Islet of Langerhans (tissue), 1 donor: ENCODE measurements at regions not wholly inside any gene's neighbourhood (a gene's known extent, or its start where the extent isn't known, plus 50 kb on each side); places are given as distances from the start of the nearest gene placed in this dataset.

Experiments used
- FAIRE-seq: peaks from one replicate; lab custom pipeline; 2011; peaks lifted over from hg19 to GRCh38; lab: Jason Lieb, UNC

DNA sequence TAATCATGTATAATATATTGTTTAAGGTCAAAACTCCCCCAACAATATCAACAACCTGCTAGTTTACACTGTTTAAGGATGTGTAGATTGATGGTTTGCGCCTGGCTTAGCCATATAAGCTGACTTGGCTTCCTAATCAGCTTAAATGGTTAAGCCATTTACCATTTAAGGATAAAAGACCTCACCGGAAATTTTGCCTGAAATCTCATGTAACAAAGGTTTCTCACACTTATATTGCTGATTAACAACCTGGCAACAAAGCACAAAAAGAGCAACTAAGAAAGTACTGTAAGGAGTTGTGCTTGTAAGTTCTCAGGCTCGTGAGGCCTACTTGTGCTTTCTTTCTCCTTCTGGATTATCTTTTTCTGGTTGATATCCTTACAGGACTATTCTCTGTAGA is 485.2 kb downstream of the GABRG1 start:
- no peak for FAIRE-seq

- FAIRE-seq = no peak
These were observed 487.7 kb downstream of the GABRG1 start for GRCh38 chr4:45636175-45636574.

- FAIRE-seq = no peak
These were observed 494.1 kb downstream of the GABRG1 start for GRCh38 chr4:45629717-45630116.

DNA sequence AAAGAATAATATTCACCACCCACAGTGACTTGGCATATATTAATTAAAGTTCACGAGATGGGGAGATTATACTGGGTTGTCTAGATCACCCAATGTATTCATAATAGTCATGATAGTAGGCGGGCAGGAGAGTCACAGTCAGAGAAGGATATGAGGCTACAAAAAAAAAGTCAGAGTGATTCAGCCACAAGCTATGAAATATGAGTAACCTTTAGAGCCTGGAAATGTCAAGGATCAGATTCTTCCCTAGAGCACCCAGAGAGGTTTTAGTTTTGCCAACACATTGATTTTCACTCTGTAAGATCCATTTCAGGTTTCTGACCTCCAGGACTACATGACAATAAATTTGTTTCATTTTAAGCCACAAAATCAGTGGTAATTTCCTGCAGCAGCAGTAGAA is 501.9 kb downstream of the GABRG1 start:
- no peak for FAIRE-seq

DNA sequence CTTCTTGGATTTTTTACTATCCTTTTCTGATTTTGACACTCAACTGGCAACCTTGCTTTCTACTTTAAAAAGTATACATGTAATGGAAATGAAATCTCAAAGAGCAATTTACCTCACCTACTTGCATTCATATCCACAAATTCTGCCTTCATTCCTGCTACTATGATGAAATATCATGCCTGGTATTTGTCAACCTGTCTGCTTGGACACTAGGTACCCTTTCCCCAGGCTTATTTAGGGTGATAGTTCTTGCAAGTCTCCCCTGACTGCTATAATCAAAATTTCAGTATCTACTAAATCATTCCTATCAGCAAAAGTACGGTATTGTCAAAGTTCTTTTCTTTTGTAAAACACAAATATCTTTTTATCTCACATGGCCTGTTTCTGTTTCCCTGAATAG is 503.0 kb downstream of the GABRG1 start:
- no peak for FAIRE-seq

DNA sequence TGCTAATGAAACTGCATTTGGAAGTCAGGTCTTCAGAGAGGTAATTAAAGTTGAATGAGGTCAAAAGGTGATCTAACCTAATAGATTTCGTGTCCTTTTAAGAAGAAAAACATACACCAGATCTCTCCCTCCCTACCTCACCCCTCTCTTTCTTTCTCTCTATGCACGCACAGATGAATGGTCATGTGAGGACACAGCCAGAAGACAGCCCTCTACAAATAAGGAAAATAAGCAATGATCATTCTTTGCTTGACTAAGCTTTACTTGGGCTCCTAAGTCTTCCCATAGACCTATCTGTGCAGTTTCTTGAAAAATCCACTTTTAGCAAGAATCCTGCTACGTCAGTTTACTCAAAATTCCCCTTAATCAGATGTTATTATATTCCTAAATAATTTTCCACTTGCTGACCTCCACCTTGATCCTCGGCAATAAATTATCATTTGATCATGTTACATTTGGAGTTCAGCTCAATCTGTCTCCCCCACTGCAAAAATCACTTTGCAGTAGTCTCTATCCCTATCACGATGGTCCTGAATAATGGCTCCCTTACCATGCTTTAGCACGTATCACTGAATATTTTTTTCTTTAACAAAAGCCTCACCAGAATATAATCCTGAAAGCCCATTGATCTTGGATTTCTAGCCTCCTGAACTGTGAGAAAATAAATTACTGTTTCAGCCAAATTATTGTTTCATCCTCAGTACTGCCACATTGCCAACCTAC is 527.3 kb downstream of the GABRG1 start:
- FAIRE-seq = no peak

- FAIRE-seq = no peak
These were observed 543.5 kb downstream of the GABRG1 start for GRCh38 chr4:45580334-45580733.

DNA sequence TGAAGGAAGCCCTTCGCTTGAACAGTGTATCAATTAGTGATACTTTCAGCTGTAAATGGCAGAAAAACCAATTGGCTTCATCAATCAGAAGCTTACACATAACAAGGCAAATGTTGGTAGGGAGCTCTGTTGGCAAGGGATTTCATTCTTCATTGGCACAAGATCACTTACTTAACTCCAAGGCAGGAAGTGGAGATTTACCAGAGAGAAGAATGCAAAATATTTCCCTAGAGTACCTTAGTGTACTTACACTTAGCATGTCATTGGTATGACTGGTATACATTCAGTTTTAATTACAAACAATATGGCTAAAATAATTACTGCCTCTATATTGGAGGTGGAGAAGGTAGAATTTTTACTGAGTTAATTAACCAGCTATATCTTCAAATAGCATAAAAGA is 545.0 kb downstream of the GABRG1 start:
- FAIRE-seq = no peak

GRCh38 chr4:45576275-45576674 is 547.6 kb downstream of the GABRG1 start:
- FAIRE-seq = no peak

DNA sequence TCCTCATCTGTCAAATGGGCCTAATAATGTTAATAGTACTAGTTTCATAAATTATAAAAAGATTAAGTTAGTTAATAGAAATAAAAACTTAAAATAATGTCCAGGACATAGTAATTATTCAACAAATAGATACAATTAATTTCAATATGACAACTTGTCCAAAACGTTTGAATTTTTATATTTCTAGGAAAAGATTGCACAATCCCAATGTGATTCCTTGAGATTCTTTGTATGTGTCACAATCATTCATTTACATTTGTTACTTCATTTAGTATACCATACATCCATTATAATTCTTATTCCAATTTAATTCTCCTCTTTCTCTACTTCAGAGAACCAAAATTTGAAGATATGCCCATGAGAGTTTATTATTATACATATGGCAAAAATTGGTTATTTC is 554.2 kb downstream of the GABRG1 start:
- FAIRE-seq = no peak

DNA sequence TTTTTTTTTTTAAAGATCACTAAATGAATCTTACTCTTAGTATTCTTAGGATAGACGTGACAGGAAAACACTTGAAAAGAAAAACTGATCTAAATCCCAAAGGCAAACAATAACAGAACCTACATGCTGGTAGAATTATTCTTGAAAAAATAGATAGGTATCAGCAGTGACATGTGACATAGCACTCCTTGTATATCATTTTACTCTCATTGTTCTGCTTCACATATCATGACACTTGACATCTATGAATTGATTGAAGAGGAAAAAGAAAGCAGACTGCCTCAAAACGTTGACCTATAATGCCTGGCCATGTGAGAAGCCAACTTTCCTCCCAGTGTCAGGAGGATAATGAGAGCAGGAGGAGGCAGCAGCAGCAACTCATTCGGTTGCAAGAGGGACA is 555.2 kb downstream of the GABRG1 start:
- FAIRE-seq = no peak

- no peak for FAIRE-seq
These were observed 556.8 kb downstream of the GABRG1 start for GRCh38 chr4:45566896-45567603.

GRCh38 chr4:45554423-45554822 is 569.4 kb downstream of the GABRG1 start:
- no peak for FAIRE-seq

DNA sequence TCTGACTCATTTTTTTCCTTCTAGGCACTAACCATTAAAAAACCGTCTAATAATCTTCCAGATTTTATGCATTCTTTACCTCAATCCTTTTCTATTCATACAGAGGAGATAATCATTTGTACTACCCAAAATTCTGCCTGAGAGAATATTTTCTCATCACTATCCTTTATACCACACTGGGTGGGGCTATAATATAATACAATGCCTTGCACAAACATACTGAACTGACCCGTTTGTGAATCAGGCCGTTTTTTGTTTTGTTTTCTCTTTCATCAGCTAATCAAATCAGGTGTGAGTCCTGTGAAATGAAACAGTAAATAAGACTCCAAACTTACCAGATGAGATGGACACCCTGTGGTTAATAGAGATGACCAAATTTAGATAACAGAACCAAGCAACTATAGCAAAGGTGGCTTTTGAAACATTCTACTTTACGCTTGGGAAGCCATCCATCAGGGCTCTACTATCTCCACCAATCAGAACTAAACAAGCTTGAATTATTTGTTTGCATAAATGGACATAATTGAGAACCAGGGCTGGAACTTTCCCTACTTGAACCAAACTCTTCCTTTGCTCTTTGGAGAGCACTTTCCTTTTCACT is 573.0 kb downstream of the GABRG1 start:
- no peak for FAIRE-seq

DNA sequence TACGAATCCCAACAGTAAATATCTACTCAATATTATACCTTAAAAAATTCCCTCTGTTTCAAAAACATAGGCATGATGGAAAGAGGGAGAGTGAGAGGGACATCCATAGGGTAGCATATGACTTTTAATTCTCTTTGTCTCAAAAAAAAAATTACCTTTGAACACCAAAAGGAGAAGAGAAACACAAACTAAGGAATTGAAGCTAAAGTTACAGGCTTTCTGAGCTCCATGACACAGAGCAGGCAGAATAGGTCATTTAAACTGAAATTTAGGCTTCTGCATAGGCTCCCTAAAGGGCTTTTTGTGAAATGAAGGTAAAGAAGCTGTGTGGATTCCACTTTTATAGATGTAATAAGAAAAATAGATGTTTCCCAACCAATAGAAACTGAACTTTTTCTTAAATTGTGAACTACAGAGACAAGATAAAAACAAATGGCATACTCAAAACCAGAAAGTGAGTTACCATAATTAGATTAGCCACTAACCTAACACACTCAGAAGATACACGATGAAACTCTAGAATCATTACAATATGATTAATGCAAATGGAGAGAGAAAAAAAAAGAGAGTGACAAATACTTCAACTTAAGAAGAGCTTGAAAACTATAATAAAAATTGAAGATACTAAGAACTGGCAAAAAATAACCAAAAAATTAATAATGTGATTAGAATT is 584.6 kb downstream of the GABRG1 start:
- no peak for FAIRE-seq

DNA sequence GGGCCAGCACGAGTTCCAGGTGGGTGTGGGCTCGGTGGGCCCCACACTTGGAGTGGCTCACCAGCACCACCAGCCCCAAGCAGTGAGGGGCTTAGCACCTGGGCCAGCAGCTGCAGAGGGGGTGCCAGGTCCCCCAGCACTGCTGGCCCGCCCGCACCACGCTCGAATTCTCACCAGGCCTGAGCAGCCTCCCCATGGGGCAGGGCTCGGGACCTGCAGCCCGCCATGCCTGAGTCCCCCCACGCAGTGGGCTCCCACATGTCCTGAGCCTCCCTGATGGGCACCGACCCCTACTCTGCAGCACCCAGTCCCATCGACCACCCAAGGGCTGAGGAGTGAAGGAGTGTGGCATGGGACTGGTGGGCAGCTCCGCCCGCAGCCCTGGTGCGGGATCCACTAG is 593.4 kb downstream of the GABRG1 start:
- FAIRE-seq = no peak

GRCh38 chr4:45527160-45527559 is 596.7 kb downstream of the GABRG1 start:
- no peak for FAIRE-seq

DNA sequence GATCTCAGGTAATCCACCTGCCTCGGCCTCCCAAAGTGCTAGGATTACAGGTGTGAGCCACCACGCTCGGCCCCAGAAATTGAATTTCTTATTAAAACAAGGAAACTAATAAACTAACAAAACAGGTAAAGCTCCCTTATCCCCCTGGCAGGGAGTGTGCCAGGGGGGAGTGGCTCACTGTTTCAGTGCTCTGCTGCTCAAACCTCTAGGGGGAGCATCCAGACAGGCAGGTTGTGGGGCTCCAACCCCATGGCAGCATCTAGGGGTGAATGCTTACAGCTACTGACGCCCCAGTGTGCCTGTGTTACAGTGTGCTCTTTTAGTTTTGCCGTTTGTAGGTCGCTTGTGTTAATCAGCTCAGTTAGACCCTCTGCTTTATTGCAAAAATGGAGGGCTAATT is 605.0 kb downstream of the GABRG1 start:
- no peak for FAIRE-seq

GRCh38 chr4:45502471-45502870 is 621.4 kb downstream of the GABRG1 start:
- no peak for FAIRE-seq

DNA sequence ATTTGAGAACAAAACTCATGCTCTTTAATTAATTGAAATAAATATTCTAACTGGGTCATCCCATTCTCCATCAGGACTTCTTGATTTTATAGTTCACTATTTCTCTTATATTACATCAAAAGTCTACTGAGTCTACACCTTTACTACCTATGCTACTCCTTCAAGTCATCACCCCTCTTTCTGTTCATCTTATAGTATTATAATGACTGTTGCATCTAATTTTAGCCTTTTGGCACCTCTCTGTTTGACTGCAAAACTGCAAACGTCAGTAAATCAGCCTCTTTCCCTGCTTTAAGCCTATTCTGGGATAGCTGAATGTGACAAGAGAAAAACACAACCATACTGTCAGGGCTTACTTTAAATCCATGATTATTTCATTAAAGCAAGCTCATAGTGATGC is 639.1 kb downstream of the GABRG1 start:
- FAIRE-seq = no peak

GRCh38 chr4:45482346-45482745 is 641.5 kb downstream of the GABRG1 start:
- FAIRE-seq = no peak

- no peak for FAIRE-seq
These were observed 646.5 kb downstream of the GABRG1 start for GRCh38 chr4:45477311-45477733.

DNA sequence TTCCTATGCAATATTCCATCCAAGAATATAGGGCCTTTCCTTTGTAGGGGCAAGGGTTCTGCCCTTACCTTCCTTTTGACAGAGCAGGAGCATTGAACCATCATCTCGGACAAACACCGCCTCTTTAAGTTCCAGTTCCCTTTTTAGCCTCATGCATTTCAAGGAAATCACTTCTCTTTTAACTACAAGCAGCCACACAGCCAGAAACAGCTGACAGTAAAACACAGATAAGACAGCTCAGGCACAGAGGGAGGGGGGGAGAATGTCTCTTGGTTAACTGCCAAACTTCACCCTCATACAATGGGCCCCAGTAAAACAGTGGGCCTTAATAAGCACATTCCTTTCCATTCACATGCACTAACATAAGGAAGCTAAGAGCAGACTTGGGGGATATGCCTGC is 648.3 kb downstream of the GABRG1 start:
- no peak for FAIRE-seq
